SK-N-SH treated with all-trans-retinoic acid at 6 μM for 48 hours (cell line): ENCODE measurements at regions not wholly inside any gene's neighbourhood (a gene's known extent, or its start where the extent isn't known, plus 50 kb on each side); places are given as distances from the start of the nearest gene placed in this dataset.

ENCODE experiments used
- ARNTL ChIP-seq: fragments of 450-650 bp; formaldehyde crosslinking; IDR thresholded peaks from 2 replicates; pipeline ENCODE4 v1.5.0; 2020; ENCODE audit warnings: low read depth, mild to moderate bottlenecking, moderate library complexity, borderline replicate concordance
- CSDC2 ChIP-seq: fragments of 250-450 bp; sonication (Bioruptor Pico); IDR thresholded peaks from 2 replicates; pipeline ENCODE4 v1.5.0; 2020; ENCODE audit warnings: mild to moderate bottlenecking, moderate library complexity
- ESRRG ChIP-seq: fragments of 250-450 bp; sonication (Bioruptor Pico); IDR thresholded peaks from 2 replicates; pipeline ENCODE4 v1.6.1; 2021; ENCODE audit warnings: mild to moderate bottlenecking
- GLIS3 ChIP-seq: fragments of 250-450 bp; sonication (Bioruptor Pico); IDR thresholded peaks from 2 replicates; pipeline ENCODE4 v1.5.0; 2020; ENCODE audit warnings: mild to moderate bottlenecking, moderate library complexity
- RARB ChIP-seq: fragments of 250-450 bp; sonication (Bioruptor Pico); IDR thresholded peaks from 2 replicates; pipeline ENCODE4 v1.8.0; 2021; ENCODE audit warnings: mild to moderate bottlenecking, moderate library complexity
- SNAI2 ChIP-seq: fragments of 250-450 bp; sonication (Bioruptor Pico); IDR thresholded peaks from 2 replicates; pipeline ENCODE4 v1.5.0; 2020; ENCODE audit warnings: mild to moderate bottlenecking, moderate library complexity
- ZFP3 ChIP-seq: fragments of 250-450 bp; sonication (Bioruptor Pico); IDR thresholded peaks from 2 replicates; pipeline ENCODE4 v1.5.0; 2020; ENCODE audit warnings: mild to moderate bottlenecking, moderate library complexity
- ZNF8 ChIP-seq: fragments of 450-650 bp; formaldehyde crosslinking; IDR thresholded peaks from 2 replicates; pipeline ENCODE4 v1.5.0; 2020; ENCODE audit warnings: mild to moderate bottlenecking, moderate library complexity
- TF ChIP-seq, protein P1 (sequence below): fragments of 250-450 bp; sonication (Bioruptor Pico); IDR thresholded peaks from 2 replicates; pipeline ENCODE4 v1.5.1; 2021; ENCODE audit warnings: mild to moderate bottlenecking, moderate library complexity
- TF ChIP-seq, protein P2 (sequence below): fragments of 250-450 bp; sonication (Bioruptor Pico); IDR thresholded peaks from 2 replicates; pipeline ENCODE4 v1.8.0; 2020; ENCODE audit warnings: mild to moderate bottlenecking, moderate library complexity, borderline replicate concordance
- TF ChIP-seq, protein P3 (sequence below): fragments of 250-450 bp; sonication (Bioruptor Pico); IDR thresholded peaks from 2 replicates; pipeline ENCODE4 v1.5.0; 2020; ENCODE audit warnings: mild to moderate bottlenecking, moderate library complexity
- TF ChIP-seq, protein P4 (sequence below): fragments of 250-450 bp; sonication (Bioruptor Pico); IDR thresholded peaks from 2 replicates; pipeline ENCODE4 v1.5.1; 2020; ENCODE audit warnings: low read depth, mild to moderate bottlenecking, moderate library complexity

DNA sequence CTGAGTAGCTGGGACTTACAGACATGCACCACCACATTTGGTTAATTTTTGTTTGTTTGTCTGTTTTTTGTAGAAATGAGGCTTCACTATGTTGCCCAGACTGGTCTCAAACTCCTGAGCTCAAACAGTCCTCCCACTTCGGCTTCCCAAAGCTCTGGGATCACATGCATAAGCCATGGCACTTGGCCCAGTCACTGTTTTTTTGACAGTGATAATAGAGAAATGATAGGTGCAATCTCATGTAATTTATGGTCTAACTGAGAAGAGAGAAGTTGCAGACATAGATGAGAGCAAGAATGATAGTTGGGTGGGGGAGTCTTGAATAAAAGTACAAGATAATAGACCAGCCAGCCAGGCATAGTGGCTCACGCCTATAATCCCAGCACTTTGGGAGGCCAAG lies 89.7 kb upstream of the TNRC6A start:
- no peak for TF ChIP-seq RARB (CRISPR knock-in tag)
- TF ChIP-seq GLIS3 (CRISPR knock-in tag): no peak
- TF ChIP-seq, protein P1, sequence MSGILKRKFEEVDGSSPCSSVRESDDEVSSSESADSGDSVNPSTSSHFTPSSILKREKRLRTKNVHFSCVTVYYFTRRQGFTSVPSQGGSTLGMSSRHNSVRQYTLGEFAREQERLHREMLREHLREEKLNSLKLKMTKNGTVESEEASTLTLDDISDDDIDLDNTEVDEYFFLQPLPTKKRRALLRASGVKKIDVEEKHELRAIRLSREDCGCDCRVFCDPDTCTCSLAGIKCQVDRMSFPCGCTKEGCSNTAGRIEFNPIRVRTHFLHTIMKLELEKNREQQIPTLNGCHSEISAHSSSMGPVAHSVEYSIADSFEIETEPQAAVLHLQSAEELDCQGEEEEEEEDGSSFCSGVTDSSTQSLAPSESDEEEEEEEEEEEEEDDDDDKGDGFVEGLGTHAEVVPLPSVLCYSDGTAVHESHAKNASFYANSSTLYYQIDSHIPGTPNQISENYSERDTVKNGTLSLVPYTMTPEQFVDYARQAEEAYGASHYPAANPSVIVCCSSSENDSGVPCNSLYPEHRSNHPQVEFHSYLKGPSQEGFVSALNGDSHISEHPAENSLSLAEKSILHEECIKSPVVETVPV (CRISPR knock-in tag): no peak
- TF ChIP-seq ESRRG: no peak
- no peak for TF ChIP-seq CSDC2 (CRISPR knock-in tag)
- TF ChIP-seq ARNTL (CRISPR knock-in tag): no peak
- TF ChIP-seq, protein P2, sequence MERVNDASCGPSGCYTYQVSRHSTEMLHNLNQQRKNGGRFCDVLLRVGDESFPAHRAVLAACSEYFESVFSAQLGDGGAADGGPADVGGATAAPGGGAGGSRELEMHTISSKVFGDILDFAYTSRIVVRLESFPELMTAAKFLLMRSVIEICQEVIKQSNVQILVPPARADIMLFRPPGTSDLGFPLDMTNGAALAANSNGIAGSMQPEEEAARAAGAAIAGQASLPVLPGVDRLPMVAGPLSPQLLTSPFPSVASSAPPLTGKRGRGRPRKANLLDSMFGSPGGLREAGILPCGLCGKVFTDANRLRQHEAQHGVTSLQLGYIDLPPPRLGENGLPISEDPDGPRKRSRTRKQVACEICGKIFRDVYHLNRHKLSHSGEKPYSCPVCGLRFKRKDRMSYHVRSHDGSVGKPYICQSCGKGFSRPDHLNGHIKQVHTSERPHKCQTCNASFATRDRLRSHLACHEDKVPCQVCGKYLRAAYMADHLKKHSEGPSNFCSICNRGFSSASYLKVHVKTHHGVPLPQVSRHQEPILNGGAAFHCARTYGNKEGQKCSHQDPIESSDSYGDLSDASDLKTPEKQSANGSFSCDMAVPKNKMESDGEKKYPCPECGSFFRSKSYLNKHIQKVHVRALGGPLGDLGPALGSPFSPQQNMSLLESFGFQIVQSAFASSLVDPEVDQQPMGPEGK (CRISPR knock-in tag): no peak
- TF ChIP-seq ZFP3 (CRISPR knock-in tag): no peak
- no peak for TF ChIP-seq ZNF8 (CRISPR knock-in tag)
- TF ChIP-seq, protein P3, sequence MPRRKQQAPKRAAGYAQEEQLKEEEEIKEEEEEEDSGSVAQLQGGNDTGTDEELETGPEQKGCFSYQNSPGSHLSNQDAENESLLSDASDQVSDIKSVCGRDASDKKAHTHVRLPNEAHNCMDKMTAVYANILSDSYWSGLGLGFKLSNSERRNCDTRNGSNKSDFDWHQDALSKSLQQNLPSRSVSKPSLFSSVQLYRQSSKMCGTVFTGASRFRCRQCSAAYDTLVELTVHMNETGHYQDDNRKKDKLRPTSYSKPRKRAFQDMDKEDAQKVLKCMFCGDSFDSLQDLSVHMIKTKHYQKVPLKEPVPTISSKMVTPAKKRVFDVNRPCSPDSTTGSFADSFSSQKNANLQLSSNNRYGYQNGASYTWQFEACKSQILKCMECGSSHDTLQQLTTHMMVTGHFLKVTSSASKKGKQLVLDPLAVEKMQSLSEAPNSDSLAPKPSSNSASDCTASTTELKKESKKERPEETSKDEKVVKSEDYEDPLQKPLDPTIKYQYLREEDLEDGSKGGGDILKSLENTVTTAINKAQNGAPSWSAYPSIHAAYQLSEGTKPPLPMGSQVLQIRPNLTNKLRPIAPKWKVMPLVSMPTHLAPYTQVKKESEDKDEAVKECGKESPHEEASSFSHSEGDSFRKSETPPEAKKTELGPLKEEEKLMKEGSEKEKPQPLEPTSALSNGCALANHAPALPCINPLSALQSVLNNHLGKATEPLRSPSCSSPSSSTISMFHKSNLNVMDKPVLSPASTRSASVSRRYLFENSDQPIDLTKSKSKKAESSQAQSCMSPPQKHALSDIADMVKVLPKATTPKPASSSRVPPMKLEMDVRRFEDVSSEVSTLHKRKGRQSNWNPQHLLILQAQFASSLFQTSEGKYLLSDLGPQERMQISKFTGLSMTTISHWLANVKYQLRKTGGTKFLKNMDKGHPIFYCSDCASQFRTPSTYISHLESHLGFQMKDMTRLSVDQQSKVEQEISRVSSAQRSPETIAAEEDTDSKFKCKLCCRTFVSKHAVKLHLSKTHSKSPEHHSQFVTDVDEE (CRISPR knock-in tag): no peak
- no peak for TF ChIP-seq SNAI2 (CRISPR knock-in tag)
- TF ChIP-seq, protein P4, sequence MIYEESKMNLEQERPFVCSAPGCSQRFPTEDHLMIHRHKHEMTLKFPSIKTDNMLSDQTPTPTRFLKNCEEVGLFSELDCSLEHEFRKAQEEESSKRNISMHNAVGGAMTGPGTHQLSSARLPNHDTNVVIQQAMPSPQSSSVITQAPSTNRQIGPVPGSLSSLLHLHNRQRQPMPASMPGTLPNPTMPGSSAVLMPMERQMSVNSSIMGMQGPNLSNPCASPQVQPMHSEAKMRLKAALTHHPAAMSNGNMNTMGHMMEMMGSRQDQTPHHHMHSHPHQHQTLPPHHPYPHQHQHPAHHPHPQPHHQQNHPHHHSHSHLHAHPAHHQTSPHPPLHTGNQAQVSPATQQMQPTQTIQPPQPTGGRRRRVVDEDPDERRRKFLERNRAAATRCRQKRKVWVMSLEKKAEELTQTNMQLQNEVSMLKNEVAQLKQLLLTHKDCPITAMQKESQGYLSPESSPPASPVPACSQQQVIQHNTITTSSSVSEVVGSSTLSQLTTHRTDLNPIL (CRISPR knock-in tag): no peak
